HG03095 (cell line): ENCODE measurements at regions not wholly inside any gene's neighbourhood (a gene's known extent, or its start where the extent isn't known, plus 50 kb on each side); places are given as distances from the start of the nearest gene placed in this dataset.

ENCODE experiments used
- ATAC-seq: cut with Tn5 transposase; IDR thresholded peaks from one replicate; pipeline ENCODE4 v1.9.1; 2021; ENCODE audit warnings: moderate library complexity; ENCODE audit not compliant: unreplicated experiment

GRCh38 chr9:107627781-107628180 is 138.2 kb upstream of the KLF4 start:
- no peak for ATAC-seq

- ATAC-seq = no peak
Observed at GRCh38 chr9:107626118-107626517, 136.5 kb upstream of the KLF4 start.

GRCh38 chr9:107625383-107625984 is 135.9 kb upstream of the KLF4 start:
- ATAC-seq = no peak

- no peak for ATAC-seq
Observed at GRCh38 chr9:107624234-107624948, 134.8 kb upstream of the KLF4 start.

GRCh38 chr9:107621436-107621835 is 131.9 kb upstream of the KLF4 start:
- ATAC-seq = no peak

- ATAC-seq = no peak
Observed at GRCh38 chr9:107620801-107621200, 131.2 kb upstream of the KLF4 start.

- ATAC-seq = no peak
Observed at GRCh38 chr9:107620236-107620635, 130.7 kb upstream of the KLF4 start.

GRCh38 chr9:107615321-107615720 is 125.8 kb upstream of the KLF4 start:
- no peak for ATAC-seq

GRCh38 chr9:107614765-107615164 is 125.2 kb upstream of the KLF4 start:
- ATAC-seq = no peak

- ATAC-seq = no peak
Observed at GRCh38 chr9:107613321-107613720, 123.8 kb upstream of the KLF4 start.

- no peak for ATAC-seq
Observed at GRCh38 chr9:107612136-107612535, 122.6 kb upstream of the KLF4 start.

GRCh38 chr9:107609547-107609946 is 120.0 kb upstream of the KLF4 start:
- no peak for ATAC-seq

GRCh38 chr9:107606149-107606790 is 116.7 kb upstream of the KLF4 start:
- ATAC-seq = no peak

GRCh38 chr9:107605041-107605440 is 115.5 kb upstream of the KLF4 start:
- ATAC-seq = no peak

GRCh38 chr9:107603281-107603680 is 113.7 kb upstream of the KLF4 start:
- no peak for ATAC-seq

GRCh38 chr9:107600060-107600573 is 110.5 kb upstream of the KLF4 start:
- ATAC-seq = no peak

GRCh38 chr9:107597743-107598217 is 108.2 kb upstream of the KLF4 start:
- no peak for ATAC-seq

GRCh38 chr9:107594908-107595530 is 105.5 kb upstream of the KLF4 start:
- ATAC-seq = no peak

- no peak for ATAC-seq
Observed at GRCh38 chr9:107593224-107593870, 103.8 kb upstream of the KLF4 start.

GRCh38 chr9:107592424-107592823 is 102.9 kb upstream of the KLF4 start:
- no peak for ATAC-seq

GRCh38 chr9:107591781-107592180 is 102.2 kb upstream of the KLF4 start:
- ATAC-seq = no peak
